HUDEP-2 (cell line): ENCODE measurements at regions not wholly inside any gene's neighbourhood (a gene's known extent, or its start where the extent isn't known, plus 50 kb on each side); places are given as distances from the start of the nearest gene placed in this dataset.
"Not testable (repeated sequence)": the region's sequence is repeated elsewhere in the genome, so short reads cannot be mapped to it uniquely, and the experiment has no call there.

Source experiments
- DNase-seq, 76 experiments: peaks; one replicate each; lab custom pipeline; 2025; ENCODE audit not compliant: unreplicated experiment in 76 of 76; lab: John Stamatoyannopoulos, UW

GRCh38 chr3:118782755-118783202 is 251.9 kb downstream of the IGSF11 start:
- DNase-seq = no peak

GRCh38 chr3:118785415-118785814 is 249.2 kb downstream of the IGSF11 start:
- DNase-seq = no peak

- no peak for DNase-seq
Observed at GRCh38 chr3:118791246-118791645, 243.4 kb downstream of the IGSF11 start.

- no peak for DNase-seq
Observed at GRCh38 chr3:118792191-118792590, 242.5 kb downstream of the IGSF11 start.

- DNase-seq = no peak
Observed at GRCh38 chr3:118793176-118793575, 241.5 kb downstream of the IGSF11 start.

GRCh38 chr3:118799303-118799702 is 235.3 kb downstream of the IGSF11 start:
- no peak for DNase-seq

- DNase-seq = no peak
Observed at GRCh38 chr3:118801899-118802298, 232.7 kb downstream of the IGSF11 start.

- no peak for DNase-seq
Observed at GRCh38 chr3:118802325-118803095, 232.1 kb downstream of the IGSF11 start.

- DNase-seq = no peak
Observed at GRCh38 chr3:118803096-118803476, 231.6 kb downstream of the IGSF11 start.

- no peak for DNase-seq
Observed at GRCh38 chr3:118805007-118805406, 229.6 kb downstream of the IGSF11 start.

GRCh38 chr3:118806423-118806822 is 228.2 kb downstream of the IGSF11 start:
- no peak for DNase-seq

GRCh38 chr3:118807349-118807748 is 227.3 kb downstream of the IGSF11 start:
- DNase-seq = not testable (repeated sequence)

GRCh38 chr3:118808723-118809122 is 225.9 kb downstream of the IGSF11 start:
- no peak for DNase-seq

- DNase-seq = no peak
Observed at GRCh38 chr3:118809696-118810498, 224.7 kb downstream of the IGSF11 start.

- no peak for DNase-seq
Observed at GRCh38 chr3:118810499-118811035, 224.1 kb downstream of the IGSF11 start.

GRCh38 chr3:118811236-118811732 is 223.4 kb downstream of the IGSF11 start:
- no peak for DNase-seq

GRCh38 chr3:118813472-118813871 is 221.2 kb downstream of the IGSF11 start:
- DNase-seq = no peak

- DNase-seq = peak in 22 of 76 experiments; percentile 1 to 30 (median 12)
Observed at GRCh38 chr3:118817748-118818165, 216.9 kb downstream of the IGSF11 start.

GRCh38 chr3:118818386-118818785 is 216.3 kb downstream of the IGSF11 start:
- no peak for DNase-seq

- DNase-seq = no peak
Observed at GRCh38 chr3:118823626-118824025, 211.0 kb downstream of the IGSF11 start.

GRCh38 chr3:118827446-118827845 is 207.2 kb downstream of the IGSF11 start:
- DNase-seq = no peak
